Heart right ventricle (tissue), 16 donors: ENCODE measurements at regions not wholly inside any gene's neighbourhood (a gene's known extent, or its start where the extent isn't known, plus 50 kb on each side); places are given as distances from the start of the nearest gene placed in this dataset.
"Not testable (repeated sequence)": the region's sequence is repeated elsewhere in the genome, so short reads cannot be mapped to it uniquely, and the experiment has no call there.

Experiments used
- ATAC-seq, 8 donors: fragments of 200-7000 bp; cut with Tn5 transposase; one replicate each; pipeline ENCODE4 v1.9.1; 2020; ENCODE audit warnings: mild to moderate bottlenecking in 8 of 8, moderate library complexity in 8 of 8, moderate number of reproducible peaks in 1 of 8
- DNase-seq, 2 donors: peaks; one replicate each; pipeline ENCODE4 v3.0.0-alpha.2; 2020
- H3K27ac ChIP-seq, 10 donors: fragments of 200-600 bp; sonication (generic) in 2 of 10; one replicate each; pipeline versions ENCODE4 v1.5.0 to v1.8.0; 2020 to 2022; ENCODE audit warnings: mild to moderate bottlenecking in 3 of 10
- H3K27me3 ChIP-seq, 7 donors: fragments of 200-600 bp; one replicate each; pipeline ENCODE4 v1.8.0; 2021 to 2022; ENCODE audit warnings: mild to moderate bottlenecking in 2 of 7
- H3K36me3 ChIP-seq, 9 donors: fragments of 200-600 bp; sonication (generic) in 1 of 9; one replicate each; pipeline versions ENCODE4 v1.5.0 to v1.8.0; 2020 to 2022; ENCODE audit warnings: mild to moderate bottlenecking in 2 of 9
- H3K4me1 ChIP-seq, 9 donors: fragments of 200-600 bp; sonication (generic) in 1 of 9; one replicate each; pipeline versions ENCODE4 v1.5.0 to v1.8.0; 2020 to 2022; ENCODE audit warnings: mild to moderate bottlenecking in 4 of 9
- H3K4me3 ChIP-seq, 10 donors: fragments of 200-600 bp; sonication (generic) in 2 of 10; one replicate each; pipeline versions ENCODE4 v1.5.0 to v1.8.0; 2020 to 2022; ENCODE audit warnings: mild to moderate bottlenecking in 7 of 10, moderate library complexity in 2 of 10
- H3K9me3 ChIP-seq, 11 donors: fragments of 200-600 bp in 10 of 11; sonication (generic) in 2 of 11; one replicate each; pipeline versions ENCODE4 v1.5.0 to v1.8.0; 2013 to 2022; ENCODE audit warnings: mild to moderate bottlenecking in 2 of 11, control low read depth in 1 of 11, moderate library complexity in 1 of 11
- WGBS, 2 donors: extraction: QIAGEN DNeasy Blood & Tissue Kit; methylation state at CpG; one replicate each; pipeline ENCODE4 v1.1.7; 2013; ENCODE audit warnings: inconsistent platforms in 1 of 2; 5-methylcytosine and 5-hydroxymethylcytosine counted together
- intact Hi-C, 10 donors: fragments of 100-400 bp; cut with DNase I; formaldehyde crosslinking; loops; one replicate each; pipeline versions ENCODE4 v1.11.1 to v1.14.2; 2022
- TF ChIP-seq, protein P1 (sequence below), 9 donors: fragments of 200-600 bp; sonication (generic) in 2 of 9; IDR thresholded peaks; one replicate each; pipeline versions ENCODE4 v1.5.0 to v1.8.0; 2021 to 2022; ENCODE audit warnings: antibody characterized with exemption in 9 of 9, mild to moderate bottlenecking in 5 of 9, moderate library complexity in 1 of 9
- donor health status: Arrhythmogenic right ventricular cardiomyopathy.
- donor health status: ischemic (EF 13 %, LVEDD 7.1; RV severe dilation, severe dysfunction).
- donor health status: healthy with polysubstance abuse.
- donor health status: DM: no; HTN: yes; CAD: no.
- donor health status: DM: no; HTN: no; CAD: no.
- donor health status: ischemic (EF 25% LVEDD 6.9; RV normal size, moderate dysfunction).
- donor health status: ischemic (EF 25% LVEDD 5.7; RV mildly dilated, moderate dysfunction).
- donor health status: healthy.
- donor health status: DM: yes; HTN: yes; CAD: no.
- donor health status: Ischemic cardiomyopathy.
- donor health status: ischemic (EF 35%, LVEDD 5.7; RV mildly dilated, moderate dysfunction).
- donor health status: nonischemic (EF 11% LVEDD 7.7; RV severe dilation, severe dysfunction).
- donor health status: DM: yes; HTN: yes; CAD: no.
- donor health status: PGD.
- donor health status: ischemic (EF 29% LVEDD 5.4; RV normal size, mild dysfunction).
- donor health status: nonischemic (EF 23%, LVEDD 6.1; RV moderate dilation, normal function).

DNA sequence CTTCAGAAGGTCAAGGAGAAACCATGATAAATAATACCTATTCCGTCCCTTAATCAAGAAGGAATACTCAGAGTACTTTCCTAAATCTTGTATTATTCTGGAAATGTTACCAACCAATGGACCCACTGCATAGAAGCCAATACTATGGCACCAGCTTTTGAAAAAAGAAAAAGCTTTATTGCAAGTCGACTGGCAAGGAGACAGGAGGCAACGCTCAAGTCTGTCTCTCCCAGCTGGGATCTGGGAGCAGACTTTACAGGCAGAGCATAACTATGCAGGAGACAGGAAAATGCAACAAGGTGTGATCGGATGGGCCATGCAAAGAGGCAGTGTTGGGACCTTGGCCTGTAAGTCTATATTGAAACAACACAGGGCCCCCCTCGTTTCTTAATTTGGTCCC, 132.4 kb downstream of the CHD9NB start:
- 66 to 93% methylated on average over 5 of the region's 5 CpGs for WGBS, 2 donors
- intact Hi-C loops, result no loop called here

DNA sequence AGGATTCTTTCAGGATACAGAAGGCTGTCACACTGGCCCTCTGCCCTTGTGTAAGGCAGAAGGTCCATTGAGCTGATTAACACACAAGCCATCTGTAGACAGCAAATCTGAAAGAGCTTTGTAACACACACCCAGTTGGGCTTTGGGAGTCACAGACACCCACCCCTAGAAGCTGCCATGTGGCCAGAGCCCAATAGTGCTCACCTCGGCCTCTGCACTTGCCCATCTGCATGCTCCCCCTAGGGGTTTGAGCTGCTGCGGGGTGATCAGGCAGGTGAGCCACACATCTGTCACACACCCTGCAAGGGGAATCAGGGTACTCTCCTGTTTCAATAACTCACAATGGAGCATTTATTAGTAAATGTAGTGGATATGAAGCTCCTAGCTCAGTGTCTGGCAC, 138.3 kb downstream of the CHD9NB start:
- H3K27ac ChIP-seq, result no peak overlapping the region
- intact Hi-C loops, result loop anchor here (5.0 to 10.0 kb wide), 4 partner anchors 720 to 847 kb away; no protein-coding TSS in a partner anchor
- 56 to 58% methylated on average over 2 of the region's 2 CpGs for WGBS, 2 donors
- no peaks in the 10 kb centered on the region for H3K9me3 ChIP-seq
- H3K4me3 ChIP-seq, result no peak overlapping the region
- no peak for DNase-seq
- no peaks in the 10 kb centered on the region for H3K4me1 ChIP-seq
- TF ChIP-seq, protein P1, sequence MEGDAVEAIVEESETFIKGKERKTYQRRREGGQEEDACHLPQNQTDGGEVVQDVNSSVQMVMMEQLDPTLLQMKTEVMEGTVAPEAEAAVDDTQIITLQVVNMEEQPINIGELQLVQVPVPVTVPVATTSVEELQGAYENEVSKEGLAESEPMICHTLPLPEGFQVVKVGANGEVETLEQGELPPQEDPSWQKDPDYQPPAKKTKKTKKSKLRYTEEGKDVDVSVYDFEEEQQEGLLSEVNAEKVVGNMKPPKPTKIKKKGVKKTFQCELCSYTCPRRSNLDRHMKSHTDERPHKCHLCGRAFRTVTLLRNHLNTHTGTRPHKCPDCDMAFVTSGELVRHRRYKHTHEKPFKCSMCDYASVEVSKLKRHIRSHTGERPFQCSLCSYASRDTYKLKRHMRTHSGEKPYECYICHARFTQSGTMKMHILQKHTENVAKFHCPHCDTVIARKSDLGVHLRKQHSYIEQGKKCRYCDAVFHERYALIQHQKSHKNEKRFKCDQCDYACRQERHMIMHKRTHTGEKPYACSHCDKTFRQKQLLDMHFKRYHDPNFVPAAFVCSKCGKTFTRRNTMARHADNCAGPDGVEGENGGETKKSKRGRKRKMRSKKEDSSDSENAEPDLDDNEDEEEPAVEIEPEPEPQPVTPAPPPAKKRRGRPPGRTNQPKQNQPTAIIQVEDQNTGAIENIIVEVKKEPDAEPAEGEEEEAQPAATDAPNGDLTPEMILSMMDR (IDR thresholded peaks at IDR 0.05), result no peak
- H3K36me3 ChIP-seq, result no peaks in the 10 kb centered on the region
- no peak for ATAC-seq
- peaks cover 0 to 5% (median 0%) of the 10 kb centered on the region in 7 donors for H3K27me3 ChIP-seq

More for the DNA sequence above, 132.4 kb downstream of the CHD9NB start:
- Histone ChIP-seq H3K9me3 (peaks cover 0 to 7% (median 0%) of the 10 kb centered on the region in 11 donors), H3K36me3 (no peaks in the 10 kb centered on the region), H3K27ac (no peak overlapping the region), H3K4me1 (no peaks in the 10 kb centered on the region), H3K27me3 (peaks cover 0 to 4% (median 0%) of the 10 kb centered on the region in 7 donors), H3K4me3 (no peak overlapping the region)
- TF ChIP-seq, protein P1 (IDR thresholded peaks at IDR 0.05), result no peak
- DNase-seq (no peak), ATAC-seq (no peak)

DNA sequence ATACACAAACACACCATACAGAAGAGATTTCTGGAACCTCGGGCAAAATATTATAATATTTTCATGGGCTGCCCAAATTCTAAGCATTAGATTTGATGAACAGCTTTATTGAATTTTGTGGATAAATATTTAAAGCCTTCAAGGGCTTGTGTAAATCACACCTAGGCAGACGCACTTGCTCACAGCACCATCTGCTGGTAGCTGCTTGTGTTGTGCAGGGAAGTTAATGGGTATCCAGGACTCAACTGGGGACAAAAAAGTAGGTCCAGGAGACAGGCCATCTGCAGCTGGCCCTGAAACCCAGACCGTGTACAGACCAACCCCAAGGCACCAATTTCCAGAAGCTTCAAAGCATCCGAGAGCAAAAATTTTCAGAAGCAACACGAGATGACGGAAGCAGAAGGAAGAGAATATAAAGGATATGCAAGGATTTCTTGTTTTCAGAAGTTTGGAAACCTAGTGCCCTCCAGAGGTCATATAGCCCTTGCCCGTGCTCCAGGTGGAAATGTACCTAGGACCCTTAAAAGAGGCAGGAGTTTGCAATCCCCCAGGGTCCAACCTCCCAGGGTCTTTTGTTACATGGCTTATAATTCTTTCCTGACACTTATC, 140.0 kb downstream of the CHD9NB start:
- Histone ChIP-seq H3K27ac (no peak overlapping the region), H3K27me3 (peaks cover 0 to 5% (median 0%) of the 10 kb centered on the region in 7 donors), H3K36me3 (no peaks in the 10 kb centered on the region), H3K4me1 (no peaks in the 10 kb centered on the region), H3K4me3 (no peak overlapping the region), H3K9me3 (no peaks in the 10 kb centered on the region)
- intact Hi-C loops, result loop anchor here (2.0 to 10.0 kb wide), 5 partner anchors 718 to 845 kb away; no protein-coding TSS in a partner anchor
- DNase-seq (peak; percentile 33 to 38), ATAC-seq (peak in 4 of 8 donors; percentile 37 to 61 (median 53))
- WGBS, 2 donors, result 9 to 10% methylated on average over 7 of the region's 7 CpGs
- TF ChIP-seq, protein P1 (IDR thresholded peaks at IDR 0.05), result peak; percentile 52 to 77 (median 73)

DNA sequence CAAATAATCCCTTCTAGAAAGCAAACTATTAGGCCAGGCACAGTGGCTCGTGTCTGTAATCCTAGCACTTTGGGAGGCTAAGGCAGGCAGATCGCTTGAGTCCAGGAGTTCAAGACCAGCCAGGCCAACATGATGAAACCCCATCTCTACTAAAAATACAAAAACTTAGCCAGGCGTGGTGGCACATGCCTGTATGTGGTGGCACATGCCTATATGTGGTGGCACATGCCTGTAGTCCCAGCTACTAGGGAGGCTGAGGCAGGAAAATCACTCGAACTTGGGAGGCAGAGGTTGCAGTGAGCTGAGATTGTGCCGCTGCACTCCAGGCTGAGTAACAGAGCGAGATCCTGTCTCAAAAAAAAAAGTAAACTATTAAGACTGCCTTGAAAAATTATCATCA, 144.6 kb downstream of the CHD9NB start:
- peaks cover 0 to 21% (median 3%) of the 10 kb centered on the region in 11 donors for H3K9me3 ChIP-seq
- 87% methylated on average over 6 of the region's 6 CpGs for WGBS, 2 donors
- H3K4me3 ChIP-seq, DNase-seq, H3K4me1 ChIP-seq, H3K36me3 ChIP-seq, H3K27ac ChIP-seq, ATAC-seq, H3K27me3 ChIP-seq: not testable (repeated sequence)
- intact Hi-C loops, result loop anchor here in 2 of 10 donors (5.0 to 10.0 kb wide), 2 partner anchors 57 to 841 kb away; no protein-coding TSS in a partner anchor

DNA sequence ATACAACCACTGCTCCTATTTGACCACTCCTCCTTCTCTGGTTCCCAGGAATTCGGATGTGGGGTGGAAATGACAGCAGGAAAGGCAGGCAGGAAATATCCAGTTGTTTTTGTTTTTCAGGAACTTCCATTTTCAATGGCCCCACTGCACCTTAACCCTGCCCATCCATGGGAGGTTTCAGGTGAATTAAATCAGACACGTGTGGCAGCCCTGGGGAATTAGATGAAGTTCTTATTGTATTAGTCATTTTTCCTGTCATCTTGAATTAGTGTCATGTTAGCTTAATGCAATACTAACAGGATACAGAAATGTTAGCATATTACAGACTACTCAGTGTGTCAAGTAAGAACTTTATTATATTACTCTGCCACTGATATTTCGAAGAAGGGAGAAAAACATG, 146.4 kb downstream of the CHD9NB start:
- Histone ChIP-seq H3K4me1 (peaks cover 0 to 4% (median 0%) of the 10 kb centered on the region in 9 donors), H3K9me3 (peaks cover 0 to 21% (median 3%) of the 10 kb centered on the region in 11 donors), H3K4me3 (no peak overlapping the region), H3K27me3 (no peaks in the 10 kb centered on the region), H3K27ac (no peak overlapping the region), H3K36me3 (no peaks in the 10 kb centered on the region)
- no peak for DNase-seq
- TF ChIP-seq, protein P1 (IDR thresholded peaks at IDR 0.05), result no peak
- intact Hi-C loops, result loop anchor here in 2 of 10 donors (5.0 to 10.0 kb wide), 2 partner anchors 59 to 839 kb away; no protein-coding TSS in a partner anchor
- peak in 1 of 8 donors; percentile 20 for ATAC-seq
- 54 to 63% methylated on average over 3 of the region's 3 CpGs for whole genome bisulfite sequencing, 2 donors
